GM23248 (cell line): ENCODE measurements at regions not wholly inside any gene's neighbourhood (a gene's known extent, or its start where the extent isn't known, plus 50 kb on each side); places are given as distances from the start of the nearest gene placed in this dataset.

Experiments
- EZH2 ChIP-seq: fragments of 200-600 bp; sonication (generic); IDR thresholded peaks from 2 replicates; pipeline ENCODE4 v1.6.1; 2018; ENCODE audit warnings: antibody characterized with exemption, mild to moderate bottlenecking; ENCODE audit not compliant: insufficient read depth, poor library complexity, severe bottlenecking
- EZH2phosphoT487 ChIP-seq: fragments of 200-600 bp; sonication (generic); IDR thresholded peaks from 2 replicates; pipeline ENCODE4 v1.6.1; 2018; ENCODE audit warnings: antibody characterized with exemption, moderate library complexity, mild to moderate bottlenecking, low read depth; ENCODE audit not compliant: insufficient read depth

DNA sequence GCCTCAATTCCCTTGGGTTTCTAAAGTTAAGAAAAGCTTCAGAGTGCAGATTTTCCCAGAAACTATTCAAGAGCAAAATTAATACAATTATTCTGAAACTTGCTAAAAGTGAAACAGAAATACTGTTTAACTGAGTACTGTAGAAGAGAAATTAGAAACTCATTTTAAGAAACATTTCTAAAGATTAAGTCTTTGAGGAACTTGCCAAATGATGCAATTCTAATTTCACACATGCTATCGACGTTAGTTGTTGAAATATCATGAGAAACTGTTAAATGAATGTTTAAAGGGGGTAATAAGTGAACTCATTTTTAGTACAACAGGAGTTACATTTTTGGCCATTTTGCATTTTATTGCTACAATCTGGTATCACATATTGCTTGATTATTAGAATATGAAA lies 125.3 kb upstream of the MAOA start:
- TF ChIP-seq EZH2 (no peak), EZH2phosphoT487 (no peak)
